ENCODE measurements at regions not wholly inside any gene's neighbourhood (a gene's known extent, or its start where the extent isn't known, plus 50 kb on each side); places are given as distances from the start of the nearest gene placed in this dataset.
"Not testable (repeated sequence)": the region's sequence is repeated elsewhere in the genome, so short reads cannot be mapped to it uniquely, and the experiment has no call there.

GRCh38 chr4:38467296-38467695, 196.7 kb upstream of the KLF3 start:
- H3K4me3 ChIP-seq (ENCODE audit: low read depth, low read length) = no peak overlapping the region
- no peak for TF ChIP-seq CTCF (IDR thresholded peaks at IDR 0.05; ENCODE audit: low read depth, low read length, missing control alignments)
- DNase-seq (ENCODE audit: low read depth) = no peak

GRCh38 chr4:38468339-38468866, 195.6 kb upstream of the KLF3 start:
- DNase-seq (ENCODE audit: low read depth) = no peak
- TF ChIP-seq CTCF (IDR thresholded peaks at IDR 0.05; ENCODE audit: low read depth, low read length, missing control alignments) = no peak
- no peak overlapping the region for H3K4me3 ChIP-seq (ENCODE audit: low read depth, low read length)

- no peak overlapping the region for H3K4me3 ChIP-seq (ENCODE audit: low read depth, low read length)
- no peak for TF ChIP-seq CTCF (IDR thresholded peaks at IDR 0.05; ENCODE audit: low read depth, low read length, missing control alignments)
- DNase-seq (ENCODE audit: low read depth) = no peak
Measured at GRCh38 chr4:38469410-38469809, 194.6 kb upstream of the KLF3 start.

- DNase-seq (ENCODE audit: low read depth) = no peak
- H3K4me3 ChIP-seq (ENCODE audit: low read depth, low read length) = no peak overlapping the region
- TF ChIP-seq CTCF (IDR thresholded peaks at IDR 0.05; ENCODE audit: low read depth, low read length, missing control alignments) = no peak
Measured at GRCh38 chr4:38470735-38471262, 193.2 kb upstream of the KLF3 start.

GRCh38 chr4:38482696-38483095, 181.3 kb upstream of the KLF3 start:
- H3K4me3 ChIP-seq (ENCODE audit: low read depth, low read length) = no peak overlapping the region
- no peak for TF ChIP-seq CTCF (IDR thresholded peaks at IDR 0.05; ENCODE audit: low read depth, low read length, missing control alignments)
- no peak for DNase-seq (ENCODE audit: low read depth)

GRCh38 chr4:38483628-38484027, 180.4 kb upstream of the KLF3 start:
- H3K4me3 ChIP-seq (ENCODE audit: low read depth, low read length); DNase-seq (ENCODE audit: low read depth): not testable (repeated sequence)

GRCh38 chr4:38489011-38489861, 174.8 kb upstream of the KLF3 start:
- DNase-seq (ENCODE audit: low read depth) = no peak
- H3K4me3 ChIP-seq (ENCODE audit: low read depth, low read length) = no peak overlapping the region
- TF ChIP-seq CTCF (IDR thresholded peaks at IDR 0.05; ENCODE audit: low read depth, low read length, missing control alignments) = no peak
